Urinary bladder (tissue), 3 donors: ENCODE measurements at regions not wholly inside any gene's neighbourhood (a gene's known extent, or its start where the extent isn't known, plus 50 kb on each side); places are given as distances from the start of the nearest gene placed in this dataset.
"Not testable (repeated sequence)": the region's sequence is repeated elsewhere in the genome, so short reads cannot be mapped to it uniquely, and the experiment has no call there.

Experiments
- DNase-seq: peaks from one replicate; pipeline ENCODE4 v3.0.0-alpha.2; 2015; ENCODE audit errors: extremely low spot score
- H3K27ac ChIP-seq: one replicate; pipeline ENCODE4 v1.5.1; 2013; ENCODE audit warnings: low read depth, mild to moderate bottlenecking, moderate library complexity
- H3K36me3 ChIP-seq: one replicate; pipeline ENCODE4 v1.6.1; 2013; ENCODE audit warnings: mild to moderate bottlenecking, moderate library complexity; ENCODE audit not compliant: insufficient read depth
- H3K4me1 ChIP-seq: one replicate; pipeline ENCODE4 v1.6.1; 2013; ENCODE audit warnings: mild to moderate bottlenecking, moderate library complexity; ENCODE audit not compliant: insufficient read depth
- H3K4me3 ChIP-seq: one replicate; pipeline ENCODE4 v1.5.1; 2013; ENCODE audit warnings: low read depth, low read length
- WGBS: extraction: QIAGEN DNeasy Blood & Tissue Kit; methylation state at CpG from one replicate; pipeline ENCODE4 v1.1.7; 2013; 5-methylcytosine and 5-hydroxymethylcytosine counted together
- donor health status: healthy with polysubstance abuse.
- donor health status: healthy.

GRCh38 chr13:59016250-59016649 is 1147.5 kb downstream of the DIAPH3 start:
- Histone ChIP-seq H3K4me1 (no peaks in the 10 kb centered on the region), H3K27ac (no peak overlapping the region), H3K36me3 (no peaks in the 10 kb centered on the region), H3K4me3 (no peak overlapping the region)
- DNase-seq: no peak
- 74% methylated on average over 3 of the region's 3 CpGs for WGBS

GRCh38 chr13:59024434-59024833 is 1139.3 kb downstream of the DIAPH3 start:
- 87% methylated on average over 3 of the region's 3 CpGs for WGBS
- H3K27ac ChIP-seq: no peak overlapping the region

GRCh38 chr13:59034198-59034597 is 1129.5 kb downstream of the DIAPH3 start:
- no peaks in the 10 kb centered on the region for H3K36me3 ChIP-seq
- H3K27ac ChIP-seq: no peak overlapping the region
- no peak for DNase-seq
- no peaks in the 10 kb centered on the region for H3K4me1 ChIP-seq
- no peak overlapping the region for H3K4me3 ChIP-seq
- 73% methylated on average over 2 of the region's 2 CpGs for WGBS

More at GRCh38 chr13:59024434-59024833, 1139.3 kb downstream of the DIAPH3 start:
- H3K36me3 ChIP-seq: no peaks in the 10 kb centered on the region
- no peak for DNase-seq
- H3K4me3 ChIP-seq: no peak overlapping the region
- H3K4me1 ChIP-seq: no peaks in the 10 kb centered on the region

GRCh38 chr13:59038824-59039223 is 1124.9 kb downstream of the DIAPH3 start:
- Histone ChIP-seq H3K4me3 (no peak overlapping the region), H3K4me1 (no peaks in the 10 kb centered on the region), H3K27ac (no peak overlapping the region), H3K36me3 (no peaks in the 10 kb centered on the region)
- 64% methylated on average over 1 of the region's 1 CpG for WGBS
- no peak for DNase-seq

- WGBS: 88% methylated on average over 2 of the region's 2 CpGs
- Histone ChIP-seq H3K4me3 (no peak overlapping the region), H3K4me1 (no peaks in the 10 kb centered on the region), H3K36me3 (no peaks in the 10 kb centered on the region), H3K27ac (no peak overlapping the region)
- no peak for DNase-seq
Observed at GRCh38 chr13:59043016-59043415, 1120.7 kb downstream of the DIAPH3 start.

- WGBS: 61% methylated on average over 2 of the region's 2 CpGs
- no peak for DNase-seq
- no peaks in the 10 kb centered on the region for H3K4me1 ChIP-seq
- H3K4me3 ChIP-seq: no peak overlapping the region
- H3K27ac ChIP-seq: no peak overlapping the region
- H3K36me3 ChIP-seq: no peaks in the 10 kb centered on the region
Observed at GRCh38 chr13:59047546-59047945, 1116.2 kb downstream of the DIAPH3 start.

- WGBS: 97% methylated on average over 1 of the region's 1 CpG
Observed at GRCh38 chr13:59061621-59062020, 1102.1 kb downstream of the DIAPH3 start.

GRCh38 chr13:59064042-59064441 is 1099.7 kb downstream of the DIAPH3 start:
- Histone ChIP-seq H3K36me3 (no peaks in the 10 kb centered on the region), H3K4me1 (no peaks in the 10 kb centered on the region), H3K4me3 (no peak overlapping the region), H3K27ac (no peak overlapping the region)
- DNase-seq: no peak
- WGBS: 85% methylated on average over 1 of the region's 1 CpG

More at GRCh38 chr13:59061621-59062020, 1102.1 kb downstream of the DIAPH3 start:
- H3K36me3 ChIP-seq: no peaks in the 10 kb centered on the region
- H3K27ac ChIP-seq: no peak overlapping the region
- no peaks in the 10 kb centered on the region for H3K4me1 ChIP-seq
- H3K4me3 ChIP-seq: no peak overlapping the region
- no peak for DNase-seq

- not testable (repeated sequence) for H3K27ac ChIP-seq, H3K4me1 ChIP-seq, DNase-seq, H3K36me3 ChIP-seq, H3K4me3 ChIP-seq
Observed at GRCh38 chr13:59076386-59076785, 1087.3 kb downstream of the DIAPH3 start.

GRCh38 chr13:59086147-59086546 is 1077.6 kb downstream of the DIAPH3 start:
- H3K36me3 ChIP-seq: no peaks in the 10 kb centered on the region
- WGBS: 68% methylated on average over 2 of the region's 2 CpGs
- H3K27ac ChIP-seq: no peak overlapping the region
- no peak for DNase-seq
- H3K4me1 ChIP-seq: no peaks in the 10 kb centered on the region
- no peak overlapping the region for H3K4me3 ChIP-seq

- no peak overlapping the region for H3K27ac ChIP-seq
- 71% methylated on average over 2 of the region's 2 CpGs for WGBS
- no peaks in the 10 kb centered on the region for H3K4me1 ChIP-seq
- no peaks in the 10 kb centered on the region for H3K36me3 ChIP-seq
- H3K4me3 ChIP-seq: no peak overlapping the region
- no peak for DNase-seq
Observed at GRCh38 chr13:59088716-59089115, 1075.0 kb downstream of the DIAPH3 start.

- Histone ChIP-seq H3K36me3 (no peaks in the 10 kb centered on the region), H3K4me3 (no peak overlapping the region), H3K27ac (no peak overlapping the region), H3K4me1 (no peaks in the 10 kb centered on the region)
- DNase-seq: no peak
- WGBS: 85% methylated on average over 2 of the region's 2 CpGs
Observed at GRCh38 chr13:59094181-59094580, 1069.5 kb downstream of the DIAPH3 start.

GRCh38 chr13:59099182-59099974 is 1064.3 kb downstream of the DIAPH3 start:
- H3K36me3 ChIP-seq: no peaks in the 10 kb centered on the region
- H3K4me1 ChIP-seq: no peaks in the 10 kb centered on the region
- H3K27ac ChIP-seq: no peak overlapping the region
- no peak for DNase-seq
- H3K4me3 ChIP-seq: no peak overlapping the region
- 57% methylated on average over 6 of the region's 6 CpGs for WGBS

- DNase-seq: peak; percentile 49
- no peaks in the 10 kb centered on the region for H3K36me3 ChIP-seq
- WGBS: 33% methylated on average over 4 of the region's 4 CpGs
- H3K4me3 ChIP-seq: no peak overlapping the region
- H3K4me1 ChIP-seq: no peaks in the 10 kb centered on the region
- H3K27ac ChIP-seq: no peak overlapping the region
Observed at GRCh38 chr13:59103004-59103768, 1060.5 kb downstream of the DIAPH3 start.
